ENCODE measurements at regions not wholly inside any gene's neighbourhood (a gene's known extent, or its start where the extent isn't known, plus 50 kb on each side); places are given as distances from the start of the nearest gene placed in this dataset.

DNA sequence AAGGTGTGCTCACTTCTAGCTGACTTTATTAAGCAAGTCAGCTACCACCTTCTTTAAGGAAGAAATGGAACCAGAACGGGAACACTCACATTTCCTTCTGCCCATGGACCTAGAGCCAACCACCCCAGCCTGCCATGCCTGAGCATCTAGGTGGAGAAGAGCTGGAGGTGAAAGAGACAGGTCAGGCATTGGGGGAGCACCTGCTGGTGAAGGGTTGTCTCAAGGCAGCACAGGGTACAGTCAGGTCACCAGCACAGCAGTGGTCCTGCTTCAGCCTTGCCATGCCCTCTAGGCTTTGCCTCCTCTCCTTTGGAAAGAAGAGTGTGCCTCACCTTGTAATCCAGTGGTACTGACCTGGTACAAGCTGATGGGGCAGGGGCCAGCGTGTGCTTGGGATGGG is 107.9 kb downstream of the KCNF1 start:
- TF ChIP-seq CTCF (IDR thresholded peaks at IDR 0.05) (no peak), POLR2AphosphoS5 (IDR thresholded peaks at IDR 0.05) (no peak), POLR2A (IDR thresholded peaks at IDR 0.05) (no peak), EP300 (IDR thresholded peaks at IDR 0.05) (no peak)
